ENCODE measurements at regions not wholly inside any gene's neighbourhood (a gene's known extent, or its start where the extent isn't known, plus 50 kb on each side); places are given as distances from the start of the nearest gene placed in this dataset.

DNA sequence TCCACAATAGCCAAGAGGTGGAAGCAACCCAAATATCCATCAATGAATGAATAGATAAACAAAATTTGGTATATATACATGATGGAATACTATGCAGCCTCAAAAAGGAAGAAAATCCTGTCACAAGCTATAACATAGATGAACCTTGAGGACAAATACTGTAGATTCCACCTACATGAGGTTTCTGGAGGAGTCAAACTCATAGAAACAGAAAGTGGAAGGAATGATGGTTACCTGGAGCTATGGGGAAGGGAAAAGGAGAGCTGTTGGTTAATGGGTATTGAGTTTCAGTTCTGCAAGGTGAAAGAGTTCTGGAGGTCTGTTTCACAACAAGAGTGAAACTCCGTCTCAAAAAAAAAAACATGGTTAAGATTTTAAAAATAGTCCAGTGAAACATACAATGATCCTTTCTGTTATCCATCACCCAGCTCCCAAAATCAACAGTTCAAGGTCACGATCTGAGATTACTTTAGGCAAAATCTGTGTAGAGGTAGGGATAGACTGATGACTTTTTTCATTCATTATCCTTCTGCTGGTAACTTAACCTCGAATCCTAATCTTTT, 80.8 kb upstream of the HNRNPU start:
- TF ChIP-seq ZBTB7A (IDR thresholded peaks at IDR 0.05; ENCODE audit: low read depth): no peak
- no peak for TF ChIP-seq NFIC (IDR thresholded peaks at IDR 0.05)
- TF ChIP-seq, protein P1, sequence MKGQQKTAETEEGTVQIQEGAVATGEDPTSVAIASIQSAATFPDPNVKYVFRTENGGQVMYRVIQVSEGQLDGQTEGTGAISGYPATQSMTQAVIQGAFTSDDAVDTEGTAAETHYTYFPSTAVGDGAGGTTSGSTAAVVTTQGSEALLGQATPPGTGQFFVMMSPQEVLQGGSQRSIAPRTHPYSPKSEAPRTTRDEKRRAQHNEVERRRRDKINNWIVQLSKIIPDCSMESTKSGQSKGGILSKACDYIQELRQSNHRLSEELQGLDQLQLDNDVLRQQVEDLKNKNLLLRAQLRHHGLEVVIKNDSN (IDR thresholded peaks at IDR 0.05): no peak
- no peak for TF ChIP-seq YY1 (IDR thresholded peaks at IDR 0.05; ENCODE audit: low read depth)
- TF ChIP-seq, protein P2, sequence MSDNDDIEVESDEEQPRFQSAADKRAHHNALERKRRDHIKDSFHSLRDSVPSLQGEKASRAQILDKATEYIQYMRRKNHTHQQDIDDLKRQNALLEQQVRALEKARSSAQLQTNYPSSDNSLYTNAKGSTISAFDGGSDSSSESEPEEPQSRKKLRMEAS (IDR thresholded peaks at IDR 0.05): no peak
- no peak for TF ChIP-seq TCF12 (IDR thresholded peaks at IDR 0.05; ENCODE audit: low read depth)
- no peak for TF ChIP-seq CEBPB (IDR thresholded peaks at IDR 0.05)
- TF ChIP-seq EP300 (IDR thresholded peaks at IDR 0.05; ENCODE audit: borderline replicate concordance): no peak

DNA sequence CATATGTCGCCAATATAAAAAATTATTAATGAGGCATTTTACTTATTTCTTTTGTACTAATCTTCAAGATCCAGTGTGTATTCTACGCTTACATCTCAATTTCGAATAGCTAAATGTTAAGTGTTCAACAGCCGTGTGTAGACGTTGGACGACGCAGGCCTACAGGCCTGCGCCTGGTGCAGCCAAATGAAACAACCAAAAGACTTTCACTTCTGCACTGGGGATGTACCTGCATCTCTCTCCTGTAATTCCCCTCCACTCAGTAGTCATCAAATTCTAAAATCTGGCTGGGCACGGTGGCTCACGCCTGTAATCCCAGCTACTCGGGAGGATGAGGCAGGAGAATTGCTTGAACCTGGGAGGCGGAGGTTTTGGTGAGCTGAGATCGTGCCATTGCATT, 76.8 kb upstream of the HNRNPU start:
- TF ChIP-seq EGR1 (IDR thresholded peaks at IDR 0.05) (no peak), TEAD4 (IDR thresholded peaks at IDR 0.05) (no peak), TCF12 (IDR thresholded peaks at IDR 0.05; ENCODE audit: low read depth) (no peak), CREB1 (IDR thresholded peaks at IDR 0.05; ENCODE audit: low read depth) (no peak), YY1 (IDR thresholded peaks at IDR 0.05; ENCODE audit: low read depth) (no peak), NFIC (IDR thresholded peaks at IDR 0.05) (no peak), TAF1 (IDR thresholded peaks at IDR 0.05; ENCODE audit: low read depth) (no peak), CEBPB (IDR thresholded peaks at IDR 0.05) (no peak), EP300 (IDR thresholded peaks at IDR 0.05; ENCODE audit: borderline replicate concordance) (no peak), FOXM1 (IDR thresholded peaks at IDR 0.05; ENCODE audit: borderline replicate concordance, low read depth) (no peak), ZBTB7A (IDR thresholded peaks at IDR 0.05; ENCODE audit: low read depth) (no peak), RAD21 (IDR thresholded peaks at IDR 0.05; ENCODE audit: low read depth) (no peak)
- TF ChIP-seq, protein P1 (IDR thresholded peaks at IDR 0.05): no peak
- TF ChIP-seq, protein P3, sequence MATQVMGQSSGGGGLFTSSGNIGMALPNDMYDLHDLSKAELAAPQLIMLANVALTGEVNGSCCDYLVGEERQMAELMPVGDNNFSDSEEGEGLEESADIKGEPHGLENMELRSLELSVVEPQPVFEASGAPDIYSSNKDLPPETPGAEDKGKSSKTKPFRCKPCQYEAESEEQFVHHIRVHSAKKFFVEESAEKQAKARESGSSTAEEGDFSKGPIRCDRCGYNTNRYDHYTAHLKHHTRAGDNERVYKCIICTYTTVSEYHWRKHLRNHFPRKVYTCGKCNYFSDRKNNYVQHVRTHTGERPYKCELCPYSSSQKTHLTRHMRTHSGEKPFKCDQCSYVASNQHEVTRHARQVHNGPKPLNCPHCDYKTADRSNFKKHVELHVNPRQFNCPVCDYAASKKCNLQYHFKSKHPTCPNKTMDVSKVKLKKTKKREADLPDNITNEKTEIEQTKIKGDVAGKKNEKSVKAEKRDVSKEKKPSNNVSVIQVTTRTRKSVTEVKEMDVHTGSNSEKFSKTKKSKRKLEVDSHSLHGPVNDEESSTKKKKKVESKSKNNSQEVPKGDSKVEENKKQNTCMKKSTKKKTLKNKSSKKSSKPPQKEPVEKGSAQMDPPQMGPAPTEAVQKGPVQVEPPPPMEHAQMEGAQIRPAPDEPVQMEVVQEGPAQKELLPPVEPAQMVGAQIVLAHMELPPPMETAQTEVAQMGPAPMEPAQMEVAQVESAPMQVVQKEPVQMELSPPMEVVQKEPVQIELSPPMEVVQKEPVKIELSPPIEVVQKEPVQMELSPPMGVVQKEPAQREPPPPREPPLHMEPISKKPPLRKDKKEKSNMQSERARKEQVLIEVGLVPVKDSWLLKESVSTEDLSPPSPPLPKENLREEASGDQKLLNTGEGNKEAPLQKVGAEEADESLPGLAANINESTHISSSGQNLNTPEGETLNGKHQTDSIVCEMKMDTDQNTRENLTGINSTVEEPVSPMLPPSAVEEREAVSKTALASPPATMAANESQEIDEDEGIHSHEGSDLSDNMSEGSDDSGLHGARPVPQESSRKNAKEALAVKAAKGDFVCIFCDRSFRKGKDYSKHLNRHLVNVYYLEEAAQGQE (IDR thresholded peaks at IDR 0.05; ENCODE audit: low read depth): no peak
- TF ChIP-seq, protein P2 (IDR thresholded peaks at IDR 0.05): no peak

DNA sequence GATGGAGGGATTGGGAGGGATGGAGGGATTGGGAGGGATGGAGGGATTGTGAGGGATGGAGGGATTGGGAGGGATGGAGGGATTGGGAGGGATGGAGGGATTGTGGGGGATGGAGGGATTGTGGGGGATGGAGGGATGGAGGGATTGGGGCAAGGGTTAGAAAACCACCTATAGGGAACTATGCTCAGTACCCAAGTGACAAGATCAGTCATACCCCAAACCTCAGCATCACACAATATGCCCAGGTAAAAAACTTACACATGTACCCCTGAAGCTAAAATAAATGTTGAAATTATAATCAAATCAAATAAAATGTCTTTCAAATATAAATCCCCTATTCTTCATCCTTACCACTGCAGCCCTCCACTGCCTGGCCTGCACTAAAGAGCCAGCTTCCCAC, 72.8 kb upstream of the HNRNPU start:
- no peak for TF ChIP-seq RAD21 (IDR thresholded peaks at IDR 0.05; ENCODE audit: low read depth)
- TF ChIP-seq, protein P1 (IDR thresholded peaks at IDR 0.05): no peak

DNA sequence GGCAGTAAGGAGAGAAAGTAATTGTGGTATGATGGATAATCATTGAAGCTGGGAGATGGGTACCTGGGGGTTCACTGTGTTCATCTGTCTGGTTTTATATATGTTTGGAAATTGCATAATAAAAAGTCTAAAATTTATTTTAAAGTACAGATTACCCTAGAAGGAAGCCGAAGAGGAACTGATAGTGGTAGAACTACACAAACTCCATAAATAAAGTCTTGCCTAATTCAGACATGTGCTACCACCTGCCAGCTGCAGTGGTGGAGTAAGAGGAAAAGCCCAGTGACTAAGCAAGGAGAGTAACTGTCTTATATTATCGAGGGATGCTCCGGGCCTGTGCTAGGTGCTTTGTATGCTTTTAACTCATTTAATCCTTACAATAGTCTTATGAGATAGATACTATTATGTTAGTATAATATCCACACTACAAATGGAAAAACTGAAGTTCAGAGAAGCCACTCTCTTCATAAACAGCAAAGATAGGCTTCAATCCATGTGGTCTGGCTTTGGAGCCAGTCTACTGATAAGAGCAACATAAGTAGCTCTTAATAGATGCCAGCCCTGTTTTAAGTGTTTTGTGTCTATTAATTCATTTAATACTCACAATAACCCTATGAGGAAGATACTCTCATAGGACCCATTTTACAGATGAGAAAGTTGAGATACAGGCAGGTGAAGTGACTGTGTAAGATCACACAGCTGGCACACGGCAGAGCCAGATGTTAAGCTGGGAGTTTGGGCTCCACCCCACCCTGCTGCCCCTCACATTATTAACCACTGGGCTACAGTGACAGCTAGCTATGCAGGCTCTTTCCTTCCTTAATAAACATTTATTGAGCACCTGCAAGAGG, 56.8 kb upstream of the HNRNPU start:
- TF ChIP-seq, protein P1 (IDR thresholded peaks at IDR 0.05): no peak
- TF ChIP-seq ZBTB7A (IDR thresholded peaks at IDR 0.05; ENCODE audit: low read depth) (no peak), EGR1 (IDR thresholded peaks at IDR 0.05) (no peak), TEAD4 (IDR thresholded peaks at IDR 0.05) (no peak), FOXM1 (IDR thresholded peaks at IDR 0.05; ENCODE audit: borderline replicate concordance, low read depth) (no peak), EP300 (IDR thresholded peaks at IDR 0.05; ENCODE audit: borderline replicate concordance) (no peak), TCF12 (IDR thresholded peaks at IDR 0.05; ENCODE audit: low read depth) (no peak), YY1 (IDR thresholded peaks at IDR 0.05; ENCODE audit: low read depth) (no peak), TAF1 (IDR thresholded peaks at IDR 0.05; ENCODE audit: low read depth) (no peak), RAD21 (IDR thresholded peaks at IDR 0.05; ENCODE audit: low read depth) (no peak), CREB1 (IDR thresholded peaks at IDR 0.05; ENCODE audit: low read depth) (no peak), CEBPB (IDR thresholded peaks at IDR 0.05) (no peak), NFIC (IDR thresholded peaks at IDR 0.05) (no peak)
- TF ChIP-seq, protein P3 (IDR thresholded peaks at IDR 0.05; ENCODE audit: low read depth): no peak
- TF ChIP-seq, protein P2 (IDR thresholded peaks at IDR 0.05): no peak

All from Ishikawa (cell line).